HEK293 (cell line): ENCODE measurements at regions not wholly inside any gene's neighbourhood (a gene's known extent, or its start where the extent isn't known, plus 50 kb on each side); places are given as distances from the start of the nearest gene placed in this dataset.

ENCODE experiments used
- TF ChIP-seq, protein P1 (sequence below): fragments of 450-650 bp; formaldehyde crosslinking; IDR thresholded peaks from 2 replicates; pipeline ENCODE4 v1.5.1; 2016; ENCODE audit warnings: missing biosample characterization, missing genetic modification characterization
- TF ChIP-seq, protein P2 (sequence below): fragments of 450-650 bp; formaldehyde crosslinking; IDR thresholded peaks from 2 replicates; pipeline ENCODE4 v1.5.1; 2016; ENCODE audit warnings: missing biosample characterization, missing genetic modification characterization

DNA sequence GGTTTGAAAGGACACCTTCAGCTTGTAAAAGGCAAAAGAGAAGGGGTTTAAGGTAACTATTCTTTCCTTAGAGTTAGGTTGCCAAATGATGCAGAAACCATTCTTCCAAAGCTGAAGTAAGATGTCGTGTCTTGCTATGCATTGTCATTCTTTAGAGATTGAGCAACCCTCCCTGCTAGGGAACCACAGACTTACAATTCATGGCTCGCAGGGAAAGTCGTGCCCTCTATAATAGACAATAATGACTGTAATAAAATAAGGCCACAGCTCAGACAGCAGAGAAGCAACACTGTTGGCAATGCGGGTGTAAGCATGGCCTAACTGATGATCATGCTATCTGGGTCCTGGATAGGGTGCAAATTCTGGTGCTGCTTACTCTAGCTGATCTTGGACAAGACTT, 129.6 kb upstream of the CDH13 start:
- TF ChIP-seq, protein P1, sequence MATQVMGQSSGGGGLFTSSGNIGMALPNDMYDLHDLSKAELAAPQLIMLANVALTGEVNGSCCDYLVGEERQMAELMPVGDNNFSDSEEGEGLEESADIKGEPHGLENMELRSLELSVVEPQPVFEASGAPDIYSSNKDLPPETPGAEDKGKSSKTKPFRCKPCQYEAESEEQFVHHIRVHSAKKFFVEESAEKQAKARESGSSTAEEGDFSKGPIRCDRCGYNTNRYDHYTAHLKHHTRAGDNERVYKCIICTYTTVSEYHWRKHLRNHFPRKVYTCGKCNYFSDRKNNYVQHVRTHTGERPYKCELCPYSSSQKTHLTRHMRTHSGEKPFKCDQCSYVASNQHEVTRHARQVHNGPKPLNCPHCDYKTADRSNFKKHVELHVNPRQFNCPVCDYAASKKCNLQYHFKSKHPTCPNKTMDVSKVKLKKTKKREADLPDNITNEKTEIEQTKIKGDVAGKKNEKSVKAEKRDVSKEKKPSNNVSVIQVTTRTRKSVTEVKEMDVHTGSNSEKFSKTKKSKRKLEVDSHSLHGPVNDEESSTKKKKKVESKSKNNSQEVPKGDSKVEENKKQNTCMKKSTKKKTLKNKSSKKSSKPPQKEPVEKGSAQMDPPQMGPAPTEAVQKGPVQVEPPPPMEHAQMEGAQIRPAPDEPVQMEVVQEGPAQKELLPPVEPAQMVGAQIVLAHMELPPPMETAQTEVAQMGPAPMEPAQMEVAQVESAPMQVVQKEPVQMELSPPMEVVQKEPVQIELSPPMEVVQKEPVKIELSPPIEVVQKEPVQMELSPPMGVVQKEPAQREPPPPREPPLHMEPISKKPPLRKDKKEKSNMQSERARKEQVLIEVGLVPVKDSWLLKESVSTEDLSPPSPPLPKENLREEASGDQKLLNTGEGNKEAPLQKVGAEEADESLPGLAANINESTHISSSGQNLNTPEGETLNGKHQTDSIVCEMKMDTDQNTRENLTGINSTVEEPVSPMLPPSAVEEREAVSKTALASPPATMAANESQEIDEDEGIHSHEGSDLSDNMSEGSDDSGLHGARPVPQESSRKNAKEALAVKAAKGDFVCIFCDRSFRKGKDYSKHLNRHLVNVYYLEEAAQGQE (tag by site-specific recombination), result no peak
- TF ChIP-seq, protein P2, sequence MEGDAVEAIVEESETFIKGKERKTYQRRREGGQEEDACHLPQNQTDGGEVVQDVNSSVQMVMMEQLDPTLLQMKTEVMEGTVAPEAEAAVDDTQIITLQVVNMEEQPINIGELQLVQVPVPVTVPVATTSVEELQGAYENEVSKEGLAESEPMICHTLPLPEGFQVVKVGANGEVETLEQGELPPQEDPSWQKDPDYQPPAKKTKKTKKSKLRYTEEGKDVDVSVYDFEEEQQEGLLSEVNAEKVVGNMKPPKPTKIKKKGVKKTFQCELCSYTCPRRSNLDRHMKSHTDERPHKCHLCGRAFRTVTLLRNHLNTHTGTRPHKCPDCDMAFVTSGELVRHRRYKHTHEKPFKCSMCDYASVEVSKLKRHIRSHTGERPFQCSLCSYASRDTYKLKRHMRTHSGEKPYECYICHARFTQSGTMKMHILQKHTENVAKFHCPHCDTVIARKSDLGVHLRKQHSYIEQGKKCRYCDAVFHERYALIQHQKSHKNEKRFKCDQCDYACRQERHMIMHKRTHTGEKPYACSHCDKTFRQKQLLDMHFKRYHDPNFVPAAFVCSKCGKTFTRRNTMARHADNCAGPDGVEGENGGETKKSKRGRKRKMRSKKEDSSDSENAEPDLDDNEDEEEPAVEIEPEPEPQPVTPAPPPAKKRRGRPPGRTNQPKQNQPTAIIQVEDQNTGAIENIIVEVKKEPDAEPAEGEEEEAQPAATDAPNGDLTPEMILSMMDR, result no peak
